ENCODE measurements at regions not wholly inside any gene's neighbourhood (a gene's known extent, or its start where the extent isn't known, plus 50 kb on each side); places are given as distances from the start of the nearest gene placed in this dataset.

DNA sequence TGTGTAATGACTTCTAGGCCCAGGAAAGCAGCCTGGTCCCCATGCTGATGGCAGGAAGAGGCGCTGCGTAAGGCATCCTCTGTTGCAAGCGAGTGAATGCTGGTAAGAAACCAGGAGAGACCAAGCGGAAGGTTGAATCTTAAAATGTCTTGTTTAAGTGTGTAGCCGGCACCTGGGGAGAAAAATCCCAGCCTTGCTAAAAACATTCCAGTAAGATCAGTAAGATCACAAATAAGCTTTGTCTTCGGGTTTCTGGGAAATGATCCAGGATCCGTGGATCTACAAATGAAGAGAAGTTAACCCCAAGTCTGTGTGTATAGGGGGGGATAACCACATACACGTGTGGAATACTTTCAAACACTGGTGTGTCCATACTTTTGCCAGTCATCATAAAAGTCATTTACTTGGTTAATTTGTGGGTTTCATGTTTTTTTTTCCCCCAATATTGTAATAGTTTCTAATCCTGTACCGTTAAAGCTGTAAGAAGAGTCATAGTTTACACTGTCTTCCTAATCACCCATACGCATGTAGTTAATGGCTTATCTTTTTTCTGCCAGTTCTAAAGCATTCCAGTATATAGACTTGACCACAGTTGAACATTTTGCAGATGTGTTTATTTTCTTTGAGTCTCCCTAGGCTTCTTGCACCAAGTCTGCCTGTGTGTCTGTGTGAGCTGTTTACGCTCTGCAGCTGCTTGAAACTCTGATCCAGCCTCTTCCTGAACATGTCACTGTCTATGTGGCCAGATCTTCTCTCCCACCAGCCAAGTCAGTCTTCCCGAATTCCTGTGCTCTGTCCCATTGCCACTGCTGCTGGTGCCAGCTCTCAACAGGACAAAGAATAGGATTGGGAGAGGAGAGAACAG lies 135.9 kb upstream of the ARL4C start:
- peak; percentile 12 for TF ChIP-seq POLR2AphosphoS5 (IDR thresholded peaks at IDR 0.05)
- TF ChIP-seq, protein P1, sequence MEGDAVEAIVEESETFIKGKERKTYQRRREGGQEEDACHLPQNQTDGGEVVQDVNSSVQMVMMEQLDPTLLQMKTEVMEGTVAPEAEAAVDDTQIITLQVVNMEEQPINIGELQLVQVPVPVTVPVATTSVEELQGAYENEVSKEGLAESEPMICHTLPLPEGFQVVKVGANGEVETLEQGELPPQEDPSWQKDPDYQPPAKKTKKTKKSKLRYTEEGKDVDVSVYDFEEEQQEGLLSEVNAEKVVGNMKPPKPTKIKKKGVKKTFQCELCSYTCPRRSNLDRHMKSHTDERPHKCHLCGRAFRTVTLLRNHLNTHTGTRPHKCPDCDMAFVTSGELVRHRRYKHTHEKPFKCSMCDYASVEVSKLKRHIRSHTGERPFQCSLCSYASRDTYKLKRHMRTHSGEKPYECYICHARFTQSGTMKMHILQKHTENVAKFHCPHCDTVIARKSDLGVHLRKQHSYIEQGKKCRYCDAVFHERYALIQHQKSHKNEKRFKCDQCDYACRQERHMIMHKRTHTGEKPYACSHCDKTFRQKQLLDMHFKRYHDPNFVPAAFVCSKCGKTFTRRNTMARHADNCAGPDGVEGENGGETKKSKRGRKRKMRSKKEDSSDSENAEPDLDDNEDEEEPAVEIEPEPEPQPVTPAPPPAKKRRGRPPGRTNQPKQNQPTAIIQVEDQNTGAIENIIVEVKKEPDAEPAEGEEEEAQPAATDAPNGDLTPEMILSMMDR (IDR thresholded peaks at IDR 0.05) = no peak
- DNase-seq (ENCODE audit: low spot score) = peak; percentile 49
- Histone ChIP-seq H3K9me3 (no peaks in the 10 kb centered on the region), H3K4me3 (no peak overlapping the region), H3K4me1 (replicated peaks) (peaks cover 10% of the 10 kb centered on the region), H3K27ac (peak overlapping the region; percentile 86 to 90), H3K27me3 (replicated peaks; ENCODE audit: insufficient read depth) (no peaks in the 10 kb centered on the region), H3K36me3 (no peaks in the 10 kb centered on the region)
- 45% methylated on average over 12 of the region's 12 CpGs for WGBS
- intact Hi-C loops (cut with DNase I) = no loop called here

DNA sequence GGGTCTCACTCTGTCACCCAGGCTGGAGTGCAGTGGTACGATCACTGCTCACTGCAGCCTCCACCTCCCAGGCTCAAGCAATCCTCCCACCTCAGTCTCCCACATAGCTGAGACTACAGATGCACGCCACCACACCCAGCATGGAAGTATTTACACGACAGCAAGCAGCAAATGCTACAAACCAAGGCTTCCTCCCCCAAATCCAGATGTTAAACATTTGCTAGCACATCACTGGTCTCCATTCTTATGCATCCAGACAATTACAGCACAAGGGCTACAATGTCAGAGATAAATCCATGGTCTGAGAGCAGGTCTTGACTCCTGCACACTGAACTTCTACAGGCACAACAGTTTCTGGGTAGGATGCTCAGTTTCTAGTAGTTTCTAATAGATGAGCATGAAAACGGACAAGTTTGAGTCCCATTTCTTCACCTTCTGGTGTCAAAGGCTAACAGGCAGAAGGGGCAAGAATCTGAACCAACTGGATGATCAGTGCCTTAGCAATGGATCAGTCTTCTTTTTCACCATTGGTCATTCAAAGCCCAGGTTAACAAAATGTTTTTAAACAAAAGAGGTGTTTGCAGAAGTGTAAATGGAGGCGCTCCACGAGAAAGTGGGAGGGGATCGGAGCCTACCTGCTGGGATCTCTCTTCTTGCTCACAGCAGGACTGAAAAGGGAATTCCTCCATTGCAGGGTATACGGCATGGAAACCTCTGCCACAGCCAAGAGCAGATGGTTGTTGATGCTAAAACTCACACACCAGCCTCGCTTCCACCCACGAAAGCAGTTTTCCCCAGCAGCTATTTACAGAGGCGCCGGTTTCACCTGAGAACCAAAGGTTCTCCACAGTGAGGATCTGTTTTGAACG lies 135.0 kb upstream of the ARL4C start:
- no peaks in the 10 kb centered on the region for H3K27me3 ChIP-seq (replicated peaks; ENCODE audit: insufficient read depth)
- no peak overlapping the region for H3K4me3 ChIP-seq
- peaks cover 10% of the 10 kb centered on the region for H3K4me1 ChIP-seq (replicated peaks)
- DNase-seq (ENCODE audit: low spot score) = no peak
- WGBS = 65% methylated on average over 13 of the region's 13 CpGs
- intact Hi-C loops (cut with DNase I) = no loop called here
- no peaks in the 10 kb centered on the region for H3K9me3 ChIP-seq
- peak overlapping the region; percentile 86 to 90 for H3K27ac ChIP-seq
- no peaks in the 10 kb centered on the region for H3K36me3 ChIP-seq
- TF ChIP-seq POLR2A (IDR thresholded peaks at IDR 0.05) (no peak), POLR2AphosphoS5 (IDR thresholded peaks at IDR 0.05) (no peak)
- TF ChIP-seq, protein P1 (IDR thresholded peaks at IDR 0.05) = no peak

DNA sequence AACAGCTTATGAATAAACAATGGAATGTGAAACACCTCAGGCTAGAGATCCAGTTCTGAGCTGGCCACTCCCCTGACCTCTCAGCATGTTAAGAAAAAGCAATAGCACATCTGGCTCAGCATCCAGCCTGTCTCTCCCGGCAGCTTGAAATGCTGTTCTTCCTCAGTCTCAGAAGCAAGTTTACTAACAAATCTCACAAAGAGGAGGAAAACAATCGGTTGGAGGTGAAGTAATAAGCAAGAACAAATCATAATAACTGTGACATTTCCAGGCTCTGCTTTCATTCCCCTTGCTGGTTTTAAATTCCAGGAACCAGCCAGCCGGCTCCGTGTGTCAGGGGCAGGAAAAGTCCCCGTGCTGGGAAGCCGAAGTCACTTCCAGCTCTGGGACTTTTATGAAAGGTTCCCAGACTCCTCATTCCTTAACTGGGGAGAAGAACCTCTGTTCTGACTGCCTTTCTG lies 133.9 kb upstream of the ARL4C start:
- Histone ChIP-seq H3K36me3 (no peaks in the 10 kb centered on the region), H3K9me3 (no peaks in the 10 kb centered on the region), H3K27ac (peak overlapping the region in 1 of 2 donors; percentile 86), H3K4me3 (no peak overlapping the region), H3K27me3 (replicated peaks; ENCODE audit: insufficient read depth) (no peaks in the 10 kb centered on the region), H3K4me1 (replicated peaks) (peaks cover 10% of the 10 kb centered on the region)
- intact Hi-C loops (cut with DNase I) = no loop called here
- 49% methylated on average over 6 of the region's 6 CpGs for WGBS
- TF ChIP-seq POLR2AphosphoS5 (IDR thresholded peaks at IDR 0.05) = no peak
- TF ChIP-seq POLR2A (IDR thresholded peaks at IDR 0.05) = no peak
- TF ChIP-seq, protein P1 (IDR thresholded peaks at IDR 0.05) = no peak
- peak; percentile 29 for DNase-seq (ENCODE audit: low spot score)

DNA sequence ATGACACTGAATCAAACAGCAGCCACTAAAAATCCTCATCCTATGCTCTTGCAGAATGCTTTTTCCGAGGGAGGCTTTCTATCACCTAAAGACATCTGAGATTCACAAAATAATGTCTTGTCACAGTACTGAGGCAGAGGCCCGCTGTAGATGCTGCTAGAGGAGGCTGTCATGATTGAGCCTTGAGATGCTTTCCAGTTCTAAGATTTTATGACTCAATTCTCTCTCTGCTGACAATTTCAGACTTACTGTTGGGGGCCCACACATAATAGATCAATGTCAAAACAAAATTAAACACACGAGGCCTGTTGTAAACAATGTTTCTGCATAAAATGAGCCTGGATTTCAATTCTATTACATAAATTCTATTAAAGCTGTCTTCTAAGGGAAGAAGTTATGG lies 132.7 kb upstream of the ARL4C start:
- DNase-seq (ENCODE audit: low spot score) = no peak
- WGBS = 52% methylated on average over 3 of the region's 3 CpGs
- no peak overlapping the region for H3K27ac ChIP-seq
- intact Hi-C loops (cut with DNase I) = no loop called here
- H3K9me3 ChIP-seq = no peaks in the 10 kb centered on the region
- peaks cover 10% of the 10 kb centered on the region for H3K4me1 ChIP-seq (replicated peaks)
- TF ChIP-seq POLR2A (IDR thresholded peaks at IDR 0.05) (no peak), POLR2AphosphoS5 (IDR thresholded peaks at IDR 0.05) (no peak)
- TF ChIP-seq, protein P1 (IDR thresholded peaks at IDR 0.05) = no peak
- no peaks in the 10 kb centered on the region for H3K27me3 ChIP-seq (replicated peaks; ENCODE audit: insufficient read depth)
- H3K4me3 ChIP-seq = no peak overlapping the region
- H3K36me3 ChIP-seq = no peaks in the 10 kb centered on the region
